Breast epithelium (tissue), 3 donors: ENCODE measurements at regions not wholly inside any gene's neighbourhood (a gene's known extent, or its start where the extent isn't known, plus 50 kb on each side); places are given as distances from the start of the nearest gene placed in this dataset.

Source experiments
- POLR2A ChIP-seq: fragments of 450-650 bp; IDR thresholded peaks from one replicate; pipeline ENCODE4 v1.6.1; 2016; ENCODE audit warnings: antibody characterized with exemption, mild to moderate bottlenecking, moderate library complexity
- POLR2AphosphoS5 ChIP-seq, 3 donors: sonication (generic); formaldehyde crosslinking; IDR thresholded peaks; one replicate each; pipeline ENCODE4 v1.6.1; 2017; ENCODE audit warnings: antibody characterized with exemption in 3 of 3
- TF ChIP-seq, protein P1 (sequence below), 3 donors: fragments of 450-650 bp; IDR thresholded peaks; one replicate each; pipeline ENCODE4 v1.5.1; 2016 to 2017; ENCODE audit warnings: antibody characterized with exemption in 3 of 3, mild to moderate bottlenecking in 3 of 3, moderate library complexity in 3 of 3

DNA sequence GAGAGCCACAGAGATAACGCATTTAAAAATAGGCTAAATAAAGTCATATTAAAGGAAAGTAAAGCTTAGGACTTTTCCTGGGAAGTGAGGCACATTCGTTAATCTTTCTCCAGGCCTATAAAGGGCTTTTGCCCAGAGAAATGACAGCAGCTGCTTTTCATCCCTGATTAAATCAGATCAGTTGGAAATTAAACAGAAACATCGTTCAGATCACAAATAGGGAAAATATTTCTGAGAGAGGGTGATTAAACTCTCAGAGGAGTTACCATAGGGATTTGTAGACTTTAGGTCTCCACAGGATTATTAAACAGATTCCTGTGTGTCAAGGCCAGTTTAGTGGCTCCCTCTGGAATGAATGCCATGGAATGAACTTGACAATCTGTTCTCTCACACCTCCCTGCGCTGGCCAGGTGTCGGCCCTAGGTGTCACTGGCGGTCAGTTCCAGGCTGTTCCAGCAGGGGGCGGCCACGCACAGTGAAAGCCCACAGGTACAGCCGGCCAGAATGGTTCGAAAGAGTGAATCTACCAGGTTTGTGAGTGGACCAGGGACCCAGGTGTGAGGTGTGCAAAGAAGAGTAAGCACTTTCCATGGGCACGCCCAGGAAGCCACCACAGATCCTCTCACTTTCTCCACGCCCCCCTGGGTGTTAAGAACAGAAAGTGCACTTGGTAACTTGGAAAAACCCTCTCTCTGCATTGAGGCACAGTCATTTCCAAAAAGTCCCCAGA lies 253.0 kb upstream of the RASGRP1 start:
- TF ChIP-seq, protein P1, sequence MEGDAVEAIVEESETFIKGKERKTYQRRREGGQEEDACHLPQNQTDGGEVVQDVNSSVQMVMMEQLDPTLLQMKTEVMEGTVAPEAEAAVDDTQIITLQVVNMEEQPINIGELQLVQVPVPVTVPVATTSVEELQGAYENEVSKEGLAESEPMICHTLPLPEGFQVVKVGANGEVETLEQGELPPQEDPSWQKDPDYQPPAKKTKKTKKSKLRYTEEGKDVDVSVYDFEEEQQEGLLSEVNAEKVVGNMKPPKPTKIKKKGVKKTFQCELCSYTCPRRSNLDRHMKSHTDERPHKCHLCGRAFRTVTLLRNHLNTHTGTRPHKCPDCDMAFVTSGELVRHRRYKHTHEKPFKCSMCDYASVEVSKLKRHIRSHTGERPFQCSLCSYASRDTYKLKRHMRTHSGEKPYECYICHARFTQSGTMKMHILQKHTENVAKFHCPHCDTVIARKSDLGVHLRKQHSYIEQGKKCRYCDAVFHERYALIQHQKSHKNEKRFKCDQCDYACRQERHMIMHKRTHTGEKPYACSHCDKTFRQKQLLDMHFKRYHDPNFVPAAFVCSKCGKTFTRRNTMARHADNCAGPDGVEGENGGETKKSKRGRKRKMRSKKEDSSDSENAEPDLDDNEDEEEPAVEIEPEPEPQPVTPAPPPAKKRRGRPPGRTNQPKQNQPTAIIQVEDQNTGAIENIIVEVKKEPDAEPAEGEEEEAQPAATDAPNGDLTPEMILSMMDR (IDR thresholded peaks at IDR 0.05) = peak; percentile 97 to 100 (median 99)
- peak; percentile 31 to 58 (median 54) for TF ChIP-seq POLR2AphosphoS5 (IDR thresholded peaks at IDR 0.05)
- TF ChIP-seq POLR2A = no peak
